NCI-H460 (cell line): ENCODE measurements at regions not wholly inside any gene's neighbourhood (a gene's known extent, or its start where the extent isn't known, plus 50 kb on each side); places are given as distances from the start of the nearest gene placed in this dataset.
"Not testable (repeated sequence)": the region's sequence is repeated elsewhere in the genome, so short reads cannot be mapped to it uniquely, and the experiment has no call there.

Source experiments
- DNase-seq: peaks from one replicate; pipeline ENCODE4 v3.0.0-alpha.2; 2016; ENCODE audit warnings: low read depth; ENCODE audit errors: extremely low read depth

- no peak for DNase-seq
These were observed 72.5 kb downstream of the LHX2 start for GRCh38 chr9:124084087-124084486.

GRCh38 chr9:124087226-124087625 is 75.7 kb downstream of the LHX2 start:
- DNase-seq: no peak

DNA sequence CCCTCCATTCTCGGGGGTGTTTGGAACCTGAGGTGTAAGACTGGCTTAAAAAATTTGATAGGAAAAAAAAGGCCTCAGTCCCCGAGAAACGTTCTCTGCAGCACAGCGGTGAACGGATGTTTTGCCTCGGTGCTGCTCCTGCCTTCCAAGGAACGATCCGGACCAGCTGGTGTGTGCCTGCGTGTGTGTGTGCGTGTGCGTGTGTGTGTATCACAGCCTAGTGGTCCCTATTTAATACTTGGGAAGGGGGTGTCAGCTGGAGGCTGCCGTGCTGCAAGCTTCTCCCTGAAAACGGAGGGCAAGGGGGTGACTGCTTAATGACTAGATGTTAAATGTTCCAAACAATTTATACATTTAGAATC is 76.9 kb downstream of the LHX2 start:
- no peak for DNase-seq

- DNase-seq: not testable (repeated sequence)
These were observed 78.3 kb downstream of the LHX2 start for GRCh38 chr9:124089631-124090488.

GRCh38 chr9:124098141-124098905 is 86.8 kb downstream of the LHX2 start:
- DNase-seq: no peak

DNA sequence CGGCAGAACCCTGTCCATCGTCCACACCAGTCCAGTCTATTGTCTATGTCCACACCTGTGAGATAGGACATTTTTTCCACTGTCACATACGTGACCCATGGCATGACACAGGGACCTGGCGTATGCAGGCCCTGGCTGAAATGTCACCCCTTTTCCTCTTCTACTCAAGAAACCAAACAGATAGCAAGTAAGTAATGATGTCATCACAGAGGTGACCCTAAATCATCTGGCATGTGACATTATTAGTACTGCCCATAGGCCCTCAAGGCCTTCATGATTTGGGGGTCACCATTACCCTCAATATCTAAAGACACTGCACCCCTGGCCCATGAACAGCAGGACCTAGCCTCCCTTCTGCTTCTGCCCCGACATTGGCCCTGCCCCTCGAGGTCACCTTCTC is 88.3 kb downstream of the LHX2 start:
- DNase-seq: no peak

GRCh38 chr9:124101215-124101968 is 89.8 kb downstream of the LHX2 start:
- DNase-seq: no peak

DNA sequence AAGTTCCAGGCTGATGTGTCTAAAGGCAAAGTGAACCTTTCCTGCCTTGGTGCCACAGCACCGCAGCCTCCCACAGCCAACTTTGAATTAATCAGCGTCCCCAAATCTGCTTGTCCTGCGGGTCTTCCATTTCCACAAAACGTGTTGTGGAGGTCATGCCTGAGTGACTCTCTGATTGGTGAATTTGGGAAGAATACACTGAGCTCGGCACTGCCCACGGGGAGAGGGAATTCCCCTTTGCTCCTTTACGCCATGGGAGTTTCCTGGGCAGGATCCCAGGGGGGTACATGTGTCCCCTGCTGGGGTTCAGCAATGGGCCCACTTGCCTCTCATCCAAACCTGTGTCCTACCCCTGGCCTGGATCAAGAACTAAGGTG is 90.4 kb downstream of the LHX2 start:
- no peak for DNase-seq

GRCh38 chr9:124102363-124102762 is 90.8 kb downstream of the LHX2 start:
- DNase-seq: no peak

- DNase-seq: no peak
These were observed 93.7 kb downstream of the LHX2 start for GRCh38 chr9:124105266-124105665.

- no peak for DNase-seq
These were observed 96.6 kb downstream of the LHX2 start for GRCh38 chr9:124108216-124108615.

GRCh38 chr9:124110307-124110915 is 98.8 kb downstream of the LHX2 start:
- DNase-seq: peak; percentile 73

DNA sequence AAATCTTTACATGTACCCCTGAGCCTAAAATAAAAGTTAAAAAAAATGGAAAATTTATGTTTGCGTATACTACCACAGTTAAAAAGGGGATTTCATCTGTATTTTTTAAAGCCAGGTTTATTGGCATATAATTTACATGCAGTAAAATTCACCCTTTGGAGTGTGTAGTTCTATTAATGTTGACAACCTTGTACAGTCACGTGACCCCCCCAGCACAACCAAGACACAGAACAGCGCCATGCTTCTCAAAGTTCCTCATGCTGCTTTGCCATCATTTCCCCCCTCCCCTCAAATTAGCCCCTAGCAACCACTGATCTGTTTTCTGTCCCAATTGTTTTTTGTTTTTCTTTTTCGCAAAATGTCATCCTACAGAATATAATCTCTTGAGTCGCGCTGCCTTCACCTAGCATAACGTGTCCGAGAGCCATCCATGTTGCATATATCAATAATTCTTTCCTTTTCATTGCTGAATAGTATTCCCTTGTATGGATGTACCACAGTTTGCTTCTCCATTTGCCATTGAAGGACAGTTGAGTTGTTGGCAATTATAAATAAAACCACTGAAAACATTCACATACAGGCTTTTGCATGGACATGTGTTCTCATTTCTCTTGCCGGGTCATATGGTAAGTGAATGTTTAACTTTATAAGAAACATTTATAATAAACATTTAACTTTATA is 105.3 kb downstream of the LHX2 start:
- DNase-seq: no peak

DNA sequence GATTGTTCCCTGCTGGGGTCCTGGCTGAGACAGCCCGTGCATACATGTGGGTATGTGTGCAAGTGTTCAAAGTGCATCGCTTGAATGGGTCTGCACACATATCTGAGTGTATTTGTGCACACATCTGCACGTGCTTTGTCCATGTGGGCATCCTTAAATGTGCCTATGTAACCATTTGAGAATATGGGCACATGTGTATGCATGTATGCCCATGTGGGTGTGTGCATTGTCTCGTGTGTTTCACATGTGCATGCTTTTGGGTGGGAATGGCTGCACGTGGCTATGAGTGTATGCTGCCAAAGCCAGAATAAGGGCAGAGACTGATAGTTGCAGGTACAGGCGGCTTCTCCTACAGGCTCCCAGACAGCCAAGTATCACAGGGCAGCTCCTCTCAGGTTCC is 107.3 kb downstream of the LHX2 start:
- no peak for DNase-seq

- no peak for DNase-seq
These were observed 108.7 kb downstream of the LHX2 start for GRCh38 chr9:124120272-124120671.

- DNase-seq: no peak
These were observed 110.2 kb downstream of the LHX2 start for GRCh38 chr9:124121725-124122124.

- no peak for DNase-seq
These were observed 110.8 kb downstream of the LHX2 start for GRCh38 chr9:124122321-124122720.

GRCh38 chr9:124122813-124123462 is 111.4 kb downstream of the LHX2 start:
- no peak for DNase-seq

GRCh38 chr9:124123621-124124020 is 112.1 kb downstream of the LHX2 start:
- DNase-seq: not testable (repeated sequence)
